ENCODE measurements at regions not wholly inside any gene's neighbourhood (a gene's known extent, or its start where the extent isn't known, plus 50 kb on each side); places are given as distances from the start of the nearest gene placed in this dataset.

DNA sequence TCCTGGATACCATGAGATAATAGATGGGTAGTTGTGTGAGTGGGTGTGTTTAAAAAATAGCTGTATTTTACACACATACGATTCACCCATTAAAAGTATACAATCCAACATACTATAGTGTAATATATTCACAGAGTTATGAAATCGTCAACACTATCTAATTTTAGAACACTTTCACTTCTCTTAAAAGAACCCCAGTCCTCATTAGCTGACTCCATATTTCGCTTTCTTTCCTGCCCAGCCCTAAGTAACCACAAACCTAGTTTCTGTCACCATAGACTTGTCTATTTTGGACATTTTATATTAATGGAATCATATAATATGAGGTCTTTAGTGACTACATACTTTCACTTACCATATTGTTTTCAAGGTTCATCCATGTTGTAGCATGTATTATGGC is 63.8 kb upstream of the S1PR3 start:
- in situ Hi-C loops (cut with MboI; ENCODE audit: low sequenced_read_pairs) = no loop called here
- POLR2A ChIA-PET (ENCODE audit: unreplicated experiment) = no interaction called here

More for the DNA sequence above, 63.8 kb upstream of the S1PR3 start:
- Histone ChIP-seq H3K79me1 (ENCODE audit: low read depth in 1 of 2, low read length in 2 of 2) (no peaks in the 10 kb centered on the region), H2BK15ac (ENCODE audit: low read depth, low read length) (no peak overlapping the region), H3K23ac (ENCODE audit: low read depth, low read length) (no peak overlapping the region), H3K9ac (ENCODE audit: low read depth, low read length) (no peak overlapping the region), H3K18ac (ENCODE audit: low read depth, low read length) (no peak overlapping the region; the same call in 1 of the 2 replicates), H2BK20ac (ENCODE audit: low read depth, low read length) (no peak overlapping the region), H4K8ac (ENCODE audit: low read depth in 2 of 2, low read length in 2 of 2) (no peak overlapping the region), H4K91ac (ENCODE audit: insufficient read depth, low read depth, low read length) (no peak overlapping the region), H3K27me3 (ENCODE audit: control insufficient read depth, insufficient read depth, low read length) (peaks cover 2% of the 10 kb centered on the region; the same call in 1 of the 2 replicates), H4K5ac (ENCODE audit: low read depth, low read length) (no peak overlapping the region; the same call in 1 of the 2 replicates), H2AFZ (replicated peaks; ENCODE audit: low read length, poor library complexity) (no peak overlapping the region), H2BK120ac (ENCODE audit: low read depth, low read length) (no peak overlapping the region), H3K9me3 (ENCODE audit: control insufficient read depth, insufficient read depth, low read length) (peaks cover 7% of the 10 kb centered on the region), H3K4ac (ENCODE audit: low read depth, low read length) (no peak overlapping the region), H3K14ac (replicated peaks; ENCODE audit: low read depth, low read length) (no peak overlapping the region), H3K4me3 (ENCODE audit: insufficient read depth, low read depth, low read length) (no peak overlapping the region), H3K56ac (ENCODE audit: extremely low read depth, insufficient read depth, low read length) (no peak overlapping the region), H3K27ac (ENCODE audit: insufficient read depth, low read length) (no peak overlapping the region), H3K9me1 (ENCODE audit: insufficient read depth, low read length) (no peaks in the 10 kb centered on the region), H2BK5ac (ENCODE audit: low read depth, low read length, poor library complexity, severe bottlenecking) (no peak overlapping the region), H3K4me2 (ENCODE audit: low read depth, low read length) (no peak overlapping the region), H2AK5ac (ENCODE audit: low read depth, low read length) (no peak overlapping the region), H3K36me3 (ENCODE audit: control insufficient read depth, insufficient read depth, low read length) (no peaks in the 10 kb centered on the region), H3K4me1 (ENCODE audit: control insufficient read depth, insufficient read depth, low read length) (peaks cover 4% of the 10 kb centered on the region; the same call in 1 of the 2 replicates), H2AK9ac (replicated peaks; ENCODE audit: low read depth, low read length, poor library complexity) (no peak overlapping the region), H4K20me1 (ENCODE audit: insufficient read depth, low read length) (no peaks in the 10 kb centered on the region)
- intact Hi-C loops (cut with micrococcal nuclease) = no loop called here
- TF ChIP-seq FOS (IDR thresholded peaks at IDR 0.05; ENCODE audit: low read depth, low read length) = no peak
- no peak for TF ChIP-seq RAD21 (IDR thresholded peaks at IDR 0.05; ENCODE audit: low read length)
- TF ChIP-seq BHLHE40 (IDR thresholded peaks at IDR 0.05; ENCODE audit: low read depth, low read length) = no peak
- TF ChIP-seq, protein P1, sequence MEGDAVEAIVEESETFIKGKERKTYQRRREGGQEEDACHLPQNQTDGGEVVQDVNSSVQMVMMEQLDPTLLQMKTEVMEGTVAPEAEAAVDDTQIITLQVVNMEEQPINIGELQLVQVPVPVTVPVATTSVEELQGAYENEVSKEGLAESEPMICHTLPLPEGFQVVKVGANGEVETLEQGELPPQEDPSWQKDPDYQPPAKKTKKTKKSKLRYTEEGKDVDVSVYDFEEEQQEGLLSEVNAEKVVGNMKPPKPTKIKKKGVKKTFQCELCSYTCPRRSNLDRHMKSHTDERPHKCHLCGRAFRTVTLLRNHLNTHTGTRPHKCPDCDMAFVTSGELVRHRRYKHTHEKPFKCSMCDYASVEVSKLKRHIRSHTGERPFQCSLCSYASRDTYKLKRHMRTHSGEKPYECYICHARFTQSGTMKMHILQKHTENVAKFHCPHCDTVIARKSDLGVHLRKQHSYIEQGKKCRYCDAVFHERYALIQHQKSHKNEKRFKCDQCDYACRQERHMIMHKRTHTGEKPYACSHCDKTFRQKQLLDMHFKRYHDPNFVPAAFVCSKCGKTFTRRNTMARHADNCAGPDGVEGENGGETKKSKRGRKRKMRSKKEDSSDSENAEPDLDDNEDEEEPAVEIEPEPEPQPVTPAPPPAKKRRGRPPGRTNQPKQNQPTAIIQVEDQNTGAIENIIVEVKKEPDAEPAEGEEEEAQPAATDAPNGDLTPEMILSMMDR (conservative IDR thresholded peaks at IDR 0.05; ENCODE audit: low read depth, low read length) = no peak
- TF ChIP-seq CHD1 (IDR thresholded peaks at IDR 0.05; ENCODE audit: low read depth, low read length) = no peak
- no peak for TF ChIP-seq RCOR1 (IDR thresholded peaks at IDR 0.05; ENCODE audit: insufficient replicate concordance, low read length)
- ATAC-seq (ENCODE audit: low read depth) (no peak), DNase-seq (no peak)
- dilution Hi-C loops (cut with HindIII; ENCODE audit: low sequenced_read_pairs, unreplicated experiment) = no loop called here
- CTCF ChIA-PET = no interaction called here
- no TSS peak for BruUV-seq (replicated peaks)
- WGBS, 2 experiments (ENCODE audit: extremely low coverage in 2 of 2, insufficient read length in 1 of 2) = no CpG with 5 or more reads among the region's 3 CpGs

Data from IMR-90 (cell line).